ENCODE measurements at regions not wholly inside any gene's neighbourhood (a gene's known extent, or its start where the extent isn't known, plus 50 kb on each side); places are given as distances from the start of the nearest gene placed in this dataset.

DNA sequence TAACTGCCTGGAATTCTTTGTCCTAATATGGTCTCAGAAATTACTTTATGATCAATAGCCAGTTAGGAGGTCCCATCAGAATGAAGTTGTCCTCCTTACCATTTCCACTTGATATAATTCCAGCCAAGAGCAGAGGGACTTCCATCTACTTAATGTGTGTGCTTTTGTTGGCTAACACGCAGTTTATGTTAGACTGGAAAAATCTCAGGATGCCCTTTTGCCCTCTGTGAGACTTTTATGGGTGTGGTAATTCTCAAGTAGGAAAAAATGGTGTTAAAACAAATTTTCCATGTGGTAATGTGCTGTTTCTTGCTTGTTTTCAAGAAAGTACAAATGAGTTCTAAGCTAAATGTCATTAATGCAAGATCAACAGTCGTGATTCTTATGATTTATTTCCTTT lies 327.1 kb downstream of the MTRR start:
- no peaks in the 10 kb centered on the region for H3K27me3 ChIP-seq
- H3K4me1 ChIP-seq, result no peaks in the 10 kb centered on the region
- no peak for DNase-seq
- intact Hi-C loops (cut with DNase I; ENCODE audit: low total_unique reads) (no loop called here), in situ Hi-C loops (cut with MboI; ENCODE audit: low pct_ligation_motif_present in 1 of 4, low pct_unique_long_range_greater_than_20kb in 1 of 4, low sequenced_read_pairs in 3 of 4) (no loop called here)
- no peak overlapping the region for H3K4me3 ChIP-seq
- no peaks in the 10 kb centered on the region for H3K36me3 ChIP-seq
- no peaks in the 10 kb centered on the region for H3K9me3 ChIP-seq
- H3K27ac ChIP-seq, result no peak overlapping the region
- TF ChIP-seq POLR2A (IDR thresholded peaks at IDR 0.05) (no peak), POLR2AphosphoS5 (IDR thresholded peaks at IDR 0.05) (no peak), CTCF (IDR thresholded peaks at IDR 0.05) (no peak)
- WGBS, 2 donors (ENCODE audit: low coverage in 1 of 2), result 29 to 71% methylated on average over 1 to 2 of the region's 2 CpGs

- intact Hi-C loops (cut with DNase I; ENCODE audit: low total_unique reads) (no loop called here), in situ Hi-C loops (cut with MboI; ENCODE audit: low pct_ligation_motif_present in 1 of 4, low pct_unique_long_range_greater_than_20kb in 1 of 4, low sequenced_read_pairs in 3 of 4) (no loop called here)
- no peak for DNase-seq
- WGBS, 2 donors (ENCODE audit: low coverage in 1 of 2), result 93 to 97% methylated on average over 3 to 7 of the region's 7 CpGs
- Histone ChIP-seq H3K4me3 (no peak overlapping the region), H3K27ac (no peak overlapping the region), H3K36me3 (no peaks in the 10 kb centered on the region), H3K4me1 (no peaks in the 10 kb centered on the region), H3K27me3 (no peaks in the 10 kb centered on the region), H3K9me3 (no peaks in the 10 kb centered on the region)
- no peak for TF ChIP-seq POLR2AphosphoS5 (IDR thresholded peaks at IDR 0.05)
These were observed 339.4 kb downstream of the MTRR start for GRCh38 chr5:8208307-8208706.

DNA sequence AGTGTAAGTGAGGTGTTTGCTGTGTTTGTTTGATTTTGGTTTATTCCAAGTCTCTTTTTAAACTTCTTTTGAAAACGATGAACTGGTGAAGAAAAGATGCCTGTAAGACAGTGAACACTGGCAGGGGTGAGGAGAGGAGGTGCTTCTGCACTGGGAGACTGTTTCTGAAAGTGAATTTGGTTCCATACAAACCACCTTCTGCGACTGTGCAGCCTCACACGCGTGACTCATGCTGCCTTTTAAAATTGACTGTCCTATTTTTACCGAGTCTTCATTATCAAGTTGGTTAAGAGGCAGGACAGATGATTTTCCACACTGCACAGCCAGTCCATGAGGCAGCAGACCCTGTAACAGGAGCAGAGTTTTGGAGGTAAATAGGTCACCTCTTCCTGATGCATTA lies 340.6 kb downstream of the MTRR start:
- TF ChIP-seq POLR2A (IDR thresholded peaks at IDR 0.05) (no peak), CTCF (IDR thresholded peaks at IDR 0.05) (no peak), EP300 (IDR thresholded peaks at IDR 0.05; ENCODE audit: low read depth) (no peak), POLR2AphosphoS5 (IDR thresholded peaks at IDR 0.05) (no peak)
- H3K27me3 ChIP-seq, result no peaks in the 10 kb centered on the region
- WGBS, 2 donors (ENCODE audit: low coverage in 1 of 2), result 53 to 73% methylated on average over 2 to 5 of the region's 5 CpGs
- H3K36me3 ChIP-seq, result no peaks in the 10 kb centered on the region
- H3K27ac ChIP-seq, result no peak overlapping the region
- no peak overlapping the region for H3K4me3 ChIP-seq
- no peaks in the 10 kb centered on the region for H3K9me3 ChIP-seq
- intact Hi-C loops (cut with DNase I; ENCODE audit: low total_unique reads), result no loop called here
- H3K4me1 ChIP-seq, result no peaks in the 10 kb centered on the region
- in situ Hi-C loops (cut with MboI; ENCODE audit: low pct_ligation_motif_present in 1 of 4, low pct_unique_long_range_greater_than_20kb in 1 of 4, low sequenced_read_pairs in 3 of 4), result no loop called here
- DNase-seq, result no peak

DNA sequence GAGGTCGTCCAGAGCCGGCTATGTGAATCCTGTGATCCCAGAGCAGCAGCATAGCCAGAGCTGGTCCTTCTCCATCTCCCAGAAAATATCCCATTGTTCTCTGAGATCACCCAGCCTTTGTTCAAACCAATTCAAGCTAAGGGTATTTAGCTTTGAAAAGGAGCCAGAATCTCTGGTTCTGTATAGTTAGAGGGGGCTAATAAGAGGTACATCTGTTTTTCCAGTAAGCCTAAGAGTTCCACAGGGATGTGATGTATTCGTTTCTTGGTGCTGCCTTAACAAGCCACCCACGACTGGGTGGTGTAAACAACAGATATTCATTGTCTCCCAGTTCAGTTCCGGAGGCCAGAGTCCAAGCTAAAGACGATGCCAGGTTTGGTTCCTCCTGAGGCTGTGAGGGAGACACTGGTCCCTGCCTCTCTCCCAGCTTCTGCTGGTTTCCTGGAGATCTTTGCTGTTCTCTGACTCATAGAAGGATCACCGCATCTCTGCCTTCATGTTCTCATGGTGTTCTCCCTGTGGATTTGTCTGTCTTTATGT lies 344.8 kb downstream of the MTRR start:
- H3K36me3 ChIP-seq, result no peaks in the 10 kb centered on the region
- 53 to 66% methylated on average over 3 to 7 of the region's 7 CpGs for WGBS, 2 donors (ENCODE audit: low coverage in 1 of 2)

More for the DNA sequence above, 344.8 kb downstream of the MTRR start:
- Histone ChIP-seq H3K9me3 (no peaks in the 10 kb centered on the region), H3K27me3 (no peaks in the 10 kb centered on the region), H3K4me3 (no peak overlapping the region), H3K27ac (no peak overlapping the region), H3K4me1 (no peaks in the 10 kb centered on the region)
- intact Hi-C loops (cut with DNase I; ENCODE audit: low total_unique reads) (no loop called here), in situ Hi-C loops (cut with MboI; ENCODE audit: low pct_ligation_motif_present in 1 of 4, low pct_unique_long_range_greater_than_20kb in 1 of 4, low sequenced_read_pairs in 3 of 4) (no loop called here)
- no peak for DNase-seq
- TF ChIP-seq CTCF (IDR thresholded peaks at IDR 0.05) (no peak), EP300 (IDR thresholded peaks at IDR 0.05; ENCODE audit: low read depth) (no peak), POLR2A (IDR thresholded peaks at IDR 0.05) (no peak), POLR2AphosphoS5 (IDR thresholded peaks at IDR 0.05) (no peak)

Measured in transverse colon (tissue), 4 donors.